ENCODE measurements at regions not wholly inside any gene's neighbourhood (a gene's known extent, or its start where the extent isn't known, plus 50 kb on each side); places are given as distances from the start of the nearest gene placed in this dataset.

- DNase-seq (ENCODE audit: extremely low read depth, low read depth), result no peak
Measured at GRCh38 chr3:94909726-94910125, 846.9 kb downstream of the NSUN3 start.

GRCh38 chr3:94912656-94913055 lies 849.8 kb downstream of the NSUN3 start:
- no peak for DNase-seq (ENCODE audit: extremely low read depth, low read depth)
- no peak for TF ChIP-seq CTCF (IDR thresholded peaks at IDR 0.05; ENCODE audit: low read depth, low read length)

More at GRCh38 chr3:94909726-94910125, 846.9 kb downstream of the NSUN3 start:
- no peak for TF ChIP-seq CTCF (IDR thresholded peaks at IDR 0.05; ENCODE audit: low read depth, low read length)

- DNase-seq (ENCODE audit: extremely low read depth, low read depth), result no peak
- TF ChIP-seq CTCF (IDR thresholded peaks at IDR 0.05; ENCODE audit: low read depth, low read length), result no peak
Measured at GRCh38 chr3:94927175-94927574, 864.3 kb downstream of the NSUN3 start.

GRCh38 chr3:94928921-94929320 lies 866.1 kb downstream of the NSUN3 start:
- no peak for TF ChIP-seq CTCF (IDR thresholded peaks at IDR 0.05; ENCODE audit: low read depth, low read length)
- DNase-seq (ENCODE audit: extremely low read depth, low read depth), result no peak

- no peak for DNase-seq (ENCODE audit: extremely low read depth, low read depth)
- TF ChIP-seq CTCF (IDR thresholded peaks at IDR 0.05; ENCODE audit: low read depth, low read length), result no peak
Measured at GRCh38 chr3:94935738-94936580, 873.1 kb downstream of the NSUN3 start.

- no peak for DNase-seq (ENCODE audit: extremely low read depth, low read depth)
- no peak for TF ChIP-seq CTCF (IDR thresholded peaks at IDR 0.05; ENCODE audit: low read depth, low read length)
Measured at GRCh38 chr3:94937980-94938379, 875.1 kb downstream of the NSUN3 start.

GRCh38 chr3:94946683-94947082 lies 883.8 kb downstream of the NSUN3 start:
- DNase-seq (ENCODE audit: extremely low read depth, low read depth), result no peak
- TF ChIP-seq CTCF (IDR thresholded peaks at IDR 0.05; ENCODE audit: low read depth, low read length), result no peak

All from AG09319 (cell line).